ENCODE measurements at regions not wholly inside any gene's neighbourhood (a gene's known extent, or its start where the extent isn't known, plus 50 kb on each side); places are given as distances from the start of the nearest gene placed in this dataset.

GRCh38 chr22:49432211-49432896, 395.3 kb downstream of the BRD1 start:
- H2BK15ac ChIP-seq (ENCODE audit: low read depth, low read length), result no peak overlapping the region
- H3K4me2 ChIP-seq (ENCODE audit: low read depth, low read length), result no peak overlapping the region
- intact Hi-C loops (cut with micrococcal nuclease) (no loop called here), dilution Hi-C loops (cut with HindIII; ENCODE audit: low sequenced_read_pairs, unreplicated experiment) (no loop called here), in situ Hi-C loops (cut with MboI; ENCODE audit: low sequenced_read_pairs) (no loop called here)
- no peak overlapping the region for H4K5ac ChIP-seq (ENCODE audit: low read depth, low read length)
- no peak overlapping the region for H2AFZ ChIP-seq (replicated peaks; ENCODE audit: low read length, poor library complexity)
- H3K4me1 ChIP-seq (ENCODE audit: control insufficient read depth, insufficient read depth, low read length), result no peaks in the 10 kb centered on the region
- no peaks in the 10 kb centered on the region for H3K27me3 ChIP-seq (ENCODE audit: control insufficient read depth, insufficient read depth, low read length)
- no peak overlapping the region for H3K23ac ChIP-seq (ENCODE audit: low read depth, low read length)
- CTCF ChIA-PET, result no interaction called here
- H2BK5ac ChIP-seq (ENCODE audit: low read depth, low read length, poor library complexity, severe bottlenecking), result no peak overlapping the region
- no peak overlapping the region for H3K4me3 ChIP-seq (ENCODE audit: insufficient read depth, low read depth, low read length)
- ATAC-seq (ENCODE audit: low read depth) (no peak), DNase-seq (no peak)
- POLR2A ChIA-PET (ENCODE audit: unreplicated experiment), result no interaction called here
- no peak overlapping the region for H2AK5ac ChIP-seq (ENCODE audit: low read depth, low read length)
- no peak overlapping the region for H4K8ac ChIP-seq (ENCODE audit: low read depth in 2 of 2, low read length in 2 of 2)
- no peak overlapping the region for H3K14ac ChIP-seq (replicated peaks; ENCODE audit: low read depth, low read length)
- 46% methylated on average over 8 of the region's 19 CpGs; no CpG with 5 or more reads in 1 of the 2 experiments for WGBS, 2 experiments (ENCODE audit: extremely low coverage in 2 of 2, insufficient read length in 1 of 2)
- no TSS peak for BruUV-seq (replicated peaks)
- H3K9me1 ChIP-seq (ENCODE audit: insufficient read depth, low read length), result no peaks in the 10 kb centered on the region
- no peak overlapping the region for H2AK9ac ChIP-seq (replicated peaks; ENCODE audit: low read depth, low read length, poor library complexity)
- no peak overlapping the region for H4K91ac ChIP-seq (ENCODE audit: insufficient read depth, low read depth, low read length)
- H3K9ac ChIP-seq (ENCODE audit: low read depth, low read length), result no peak overlapping the region
- H2BK20ac ChIP-seq (ENCODE audit: low read depth, low read length), result no peak overlapping the region
- H3K18ac ChIP-seq (ENCODE audit: low read depth, low read length), result no peak overlapping the region
- no peak overlapping the region for H3K56ac ChIP-seq (ENCODE audit: extremely low read depth, insufficient read depth, low read length)
- no peak overlapping the region for H2BK120ac ChIP-seq (ENCODE audit: low read depth, low read length)
- H3K79me1 ChIP-seq (ENCODE audit: low read depth in 1 of 2, low read length in 2 of 2), result no peaks in the 10 kb centered on the region
- H3K27ac ChIP-seq (ENCODE audit: insufficient read depth, low read length), result no peak overlapping the region
- no peaks in the 10 kb centered on the region for H4K20me1 ChIP-seq (ENCODE audit: insufficient read depth, low read length)
- H3K4ac ChIP-seq (ENCODE audit: low read depth, low read length), result no peak overlapping the region
- TF ChIP-seq CEBPB (IDR thresholded peaks at IDR 0.05; ENCODE audit: low read depth, low read length), result no peak
- TF ChIP-seq CTCF (conservative IDR thresholded peaks at IDR 0.05; ENCODE audit: low read depth, low read length), result no peak
- no peak for TF ChIP-seq RCOR1 (IDR thresholded peaks at IDR 0.05; ENCODE audit: insufficient replicate concordance, low read length)
- no peak for TF ChIP-seq FOS (IDR thresholded peaks at IDR 0.05; ENCODE audit: low read depth, low read length)
- no peak for TF ChIP-seq MXI1 (IDR thresholded peaks at IDR 0.05; ENCODE audit: borderline replicate concordance, low read depth, low read length)
- TF ChIP-seq POLR2A (IDR thresholded peaks at IDR 0.05; ENCODE audit: low read depth, low read length), result no peak
- TF ChIP-seq BHLHE40 (IDR thresholded peaks at IDR 0.05; ENCODE audit: low read depth, low read length), result no peak
- TF ChIP-seq RAD21 (IDR thresholded peaks at IDR 0.05; ENCODE audit: low read length), result no peak
- no peak for TF ChIP-seq SMC3 (IDR thresholded peaks at IDR 0.05; ENCODE audit: low read depth, low read length)
- no peak for TF ChIP-seq USF2 (IDR thresholded peaks at IDR 0.05; ENCODE audit: low read depth, low read length)
- no peak for TF ChIP-seq ELK1 (IDR thresholded peaks at IDR 0.05; ENCODE audit: borderline replicate concordance, low read depth, low read length)
- TF ChIP-seq MAZ (IDR thresholded peaks at IDR 0.05; ENCODE audit: borderline replicate concordance, low read depth, low read length), result no peak
- no peak for TF ChIP-seq RFX5 (IDR thresholded peaks at IDR 0.05; ENCODE audit: low read depth, low read length)
- no peak for TF ChIP-seq CHD1 (IDR thresholded peaks at IDR 0.05; ENCODE audit: low read depth, low read length)
- no peak for TF ChIP-seq MAFK (IDR thresholded peaks at IDR 0.05; ENCODE audit: low read depth, low read length)
- TF ChIP-seq NFE2L2 (IDR thresholded peaks at IDR 0.05; ENCODE audit: low read depth, low read length), result no peak
- peaks cover 37% of the 10 kb centered on the region for H3K9me3 ChIP-seq (ENCODE audit: control insufficient read depth, insufficient read depth, low read length)
- H3K36me3 ChIP-seq (ENCODE audit: control insufficient read depth, insufficient read depth, low read length), result no peaks in the 10 kb centered on the region

Data from IMR-90 (cell line).